HG03025 (cell line): ENCODE measurements at regions not wholly inside any gene's neighbourhood (a gene's known extent, or its start where the extent isn't known, plus 50 kb on each side); places are given as distances from the start of the nearest gene placed in this dataset.
"Not testable (repeated sequence)": the region's sequence is repeated elsewhere in the genome, so short reads cannot be mapped to it uniquely, and the experiment has no call there.

ENCODE experiments used
- ATAC-seq: cut with Tn5 transposase; IDR thresholded peaks from one replicate; pipeline ENCODE4 v1.9.1; 2021; ENCODE audit warnings: mild to moderate bottlenecking, moderate library complexity; ENCODE audit not compliant: unreplicated experiment, low FRiP score

DNA sequence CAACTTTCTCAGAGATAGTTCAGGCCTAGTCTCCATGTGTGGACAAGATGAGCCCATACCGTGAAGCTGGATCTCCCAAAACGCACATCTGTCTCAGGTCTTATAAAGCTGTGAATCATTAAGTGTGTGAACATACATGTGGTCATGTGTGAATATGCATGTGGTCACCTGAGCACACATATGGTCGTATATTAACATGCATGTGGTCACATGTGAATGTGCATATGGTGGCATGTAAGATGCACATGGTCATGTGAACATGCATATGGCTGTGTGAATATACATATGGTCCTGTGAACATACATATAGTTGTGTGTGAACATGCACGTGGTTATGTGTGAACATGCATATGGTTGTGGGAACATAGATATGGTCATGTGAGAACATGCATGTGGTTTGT, 172.5 kb upstream of the PZP start:
- ATAC-seq = no peak

GRCh38 chr12:9379023-9379742, 171.0 kb upstream of the PZP start:
- ATAC-seq = no peak

DNA sequence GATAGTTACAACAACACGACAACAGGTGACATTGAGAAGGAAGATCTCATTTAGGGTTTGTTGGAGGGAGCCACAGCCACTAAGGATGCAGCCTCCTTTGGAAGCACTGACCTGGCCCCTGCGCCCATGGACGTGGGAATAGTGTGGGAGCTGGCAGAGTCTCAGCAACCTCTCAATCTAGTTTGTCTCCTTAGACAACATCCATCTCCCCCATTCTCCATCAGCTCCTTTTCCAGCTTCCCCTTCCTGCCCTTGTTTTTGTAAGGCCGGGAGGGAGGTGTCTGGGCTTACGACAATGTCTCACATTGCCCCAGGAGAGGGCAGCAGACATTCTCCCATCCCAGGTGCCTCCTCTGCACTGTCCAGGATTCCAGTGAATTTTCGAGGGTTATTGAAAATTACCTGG, 170.2 kb upstream of the PZP start:
- ATAC-seq = no peak

DNA sequence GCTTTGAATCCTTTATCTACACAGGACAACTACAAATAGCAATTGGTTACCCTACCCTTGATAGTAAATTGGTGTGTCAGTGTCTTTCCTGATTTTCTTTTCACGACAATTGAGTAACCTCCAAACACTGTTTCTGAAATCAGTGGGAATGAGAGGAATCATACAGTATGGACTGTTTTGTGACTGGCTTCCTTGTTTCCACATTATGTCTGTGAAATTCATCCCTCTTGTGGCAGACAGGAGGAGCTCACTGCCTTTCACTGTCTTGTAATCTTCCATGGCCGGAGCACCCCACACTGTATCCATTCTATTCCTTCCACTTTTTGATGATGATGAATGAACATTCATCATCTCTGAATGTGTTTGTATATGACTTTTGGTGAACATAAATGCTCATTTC, 164.0 kb upstream of the PZP start:
- no peak for ATAC-seq

GRCh38 chr12:9367828-9368227, 159.6 kb upstream of the PZP start:
- no peak for ATAC-seq

GRCh38 chr12:9367201-9367600, 159.0 kb upstream of the PZP start:
- ATAC-seq = no peak

- ATAC-seq = no peak
Measured at GRCh38 chr12:9365296-9365695, 157.1 kb upstream of the PZP start.

DNA sequence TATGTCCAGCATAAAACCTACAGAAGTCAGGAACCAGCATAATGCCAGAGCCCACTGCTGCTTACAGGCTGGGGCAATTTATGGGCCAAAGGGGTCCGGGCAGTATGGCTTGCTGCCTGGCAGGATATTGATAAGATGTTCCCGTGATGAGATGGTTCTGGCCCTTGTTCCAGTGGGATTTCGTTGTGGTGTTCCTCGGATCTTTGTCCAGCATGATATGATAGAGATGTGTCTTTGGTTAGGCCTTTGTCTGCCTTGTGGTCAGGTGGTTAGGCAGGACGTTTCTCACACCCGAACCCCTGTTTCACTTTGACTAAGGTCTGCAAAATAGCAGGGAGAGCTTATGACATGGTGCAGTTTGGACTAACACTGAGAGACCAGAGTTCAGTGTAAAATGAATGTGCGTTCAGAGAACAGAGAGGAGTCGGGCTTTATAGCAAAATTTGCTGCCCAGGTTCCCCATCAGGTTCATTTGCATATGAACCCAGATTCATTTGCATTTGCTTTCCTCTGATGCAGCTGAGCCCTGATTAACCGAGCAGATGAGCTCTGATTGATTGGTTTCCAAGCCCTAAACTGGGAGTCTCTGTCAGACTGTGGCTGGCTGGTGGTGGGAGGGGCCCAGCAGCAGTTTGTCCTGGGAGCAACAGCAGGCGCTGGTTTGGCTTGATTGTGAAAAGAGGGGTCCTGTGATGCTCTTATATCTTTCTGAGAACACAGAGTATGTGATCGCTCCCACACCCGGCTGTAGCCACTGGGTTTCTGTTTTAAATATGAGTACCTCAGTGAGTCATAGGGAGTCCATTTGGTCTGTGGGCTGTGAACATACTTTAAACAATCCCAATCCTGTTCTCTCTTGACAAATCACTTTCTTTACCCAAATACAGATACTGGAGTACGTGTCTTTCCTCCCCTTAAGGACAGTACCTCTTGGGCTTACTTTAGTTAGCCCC, 156.3 kb upstream of the PZP start:
- ATAC-seq = peak; percentile 68

- no peak for ATAC-seq
Measured at GRCh38 chr12:9363145-9363544, 154.9 kb upstream of the PZP start.

- ATAC-seq = no peak
Measured at GRCh38 chr12:9361879-9362326, 153.7 kb upstream of the PZP start.

DNA sequence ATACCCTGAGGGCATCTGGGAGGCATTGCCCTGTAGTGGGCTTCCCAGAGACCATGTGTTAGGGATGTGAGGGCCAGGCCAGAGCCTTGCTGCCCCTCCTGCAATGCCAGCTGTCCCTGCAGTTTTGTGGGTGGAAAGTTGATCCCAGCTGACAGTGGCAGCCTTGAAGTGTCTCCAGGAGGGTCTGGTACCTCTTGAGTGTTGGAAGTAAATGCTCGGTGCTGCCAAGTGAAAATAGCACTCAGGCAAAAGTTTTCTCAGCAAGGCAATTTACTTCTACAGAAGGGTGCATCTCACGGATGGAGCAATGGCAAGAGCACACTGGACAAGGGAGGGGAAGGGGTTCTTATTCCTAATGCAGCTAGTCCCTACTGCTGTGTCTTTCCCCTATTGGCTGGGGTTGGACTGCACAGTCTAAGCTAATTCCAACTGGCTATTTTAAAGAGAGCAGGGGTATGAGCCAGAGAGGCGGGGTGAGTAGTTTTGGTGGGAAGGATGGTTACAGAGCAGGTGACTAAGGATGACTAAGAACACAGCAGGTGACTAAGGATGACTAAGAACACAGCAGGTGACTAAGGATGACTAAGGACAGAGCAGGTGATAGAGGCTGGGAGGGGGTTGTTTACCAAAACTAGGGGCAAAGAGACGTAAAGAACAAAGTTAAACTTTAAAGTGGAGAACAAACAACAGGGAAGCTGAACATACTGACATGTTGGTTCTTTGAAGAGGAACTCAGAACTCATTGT, 146.0 kb upstream of the PZP start:
- ATAC-seq = not testable (repeated sequence)

- no peak for ATAC-seq
Measured at GRCh38 chr12:9351136-9351535, 142.9 kb upstream of the PZP start.

- no peak for ATAC-seq
Measured at GRCh38 chr12:9349888-9350885, 142.0 kb upstream of the PZP start.

GRCh38 chr12:9348906-9349518, 140.8 kb upstream of the PZP start:
- no peak for ATAC-seq

DNA sequence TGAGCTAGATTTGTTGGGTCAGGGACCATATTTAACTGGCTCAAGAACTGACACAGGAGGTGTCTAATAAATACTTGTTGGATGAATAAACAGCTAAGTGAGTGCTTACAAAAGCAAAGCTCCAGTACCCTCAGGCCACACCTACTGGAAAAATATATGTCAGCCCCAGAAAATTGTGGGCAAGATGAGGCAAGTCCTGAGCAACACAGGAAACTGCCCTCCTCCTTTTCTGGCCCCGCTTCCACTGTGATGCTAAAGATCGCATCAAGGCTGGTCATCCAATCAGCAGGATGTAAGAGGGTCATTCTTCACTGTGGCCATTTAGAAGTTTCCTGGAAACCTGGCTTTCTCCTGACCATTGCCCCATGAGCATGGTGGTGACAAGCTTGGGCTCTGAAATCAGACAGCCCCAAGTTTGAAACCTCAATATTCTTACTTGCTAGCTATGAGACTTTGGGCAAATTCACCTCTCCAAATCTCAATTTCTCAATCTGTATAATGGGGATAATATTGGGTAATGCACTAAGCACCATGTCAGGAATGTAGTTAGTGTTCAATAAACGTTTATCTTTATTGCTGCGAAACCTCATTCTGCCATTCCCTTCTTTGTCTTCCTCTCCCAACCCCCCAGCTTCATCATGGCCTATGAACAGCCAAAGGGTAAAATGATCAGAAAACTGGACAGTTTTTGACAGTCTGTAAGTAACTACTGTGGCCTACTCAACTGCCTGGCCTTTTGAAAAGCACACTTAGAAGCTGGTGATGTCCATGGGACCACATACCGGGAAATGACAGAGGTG, 139.3 kb upstream of the PZP start:
- no peak for ATAC-seq

DNA sequence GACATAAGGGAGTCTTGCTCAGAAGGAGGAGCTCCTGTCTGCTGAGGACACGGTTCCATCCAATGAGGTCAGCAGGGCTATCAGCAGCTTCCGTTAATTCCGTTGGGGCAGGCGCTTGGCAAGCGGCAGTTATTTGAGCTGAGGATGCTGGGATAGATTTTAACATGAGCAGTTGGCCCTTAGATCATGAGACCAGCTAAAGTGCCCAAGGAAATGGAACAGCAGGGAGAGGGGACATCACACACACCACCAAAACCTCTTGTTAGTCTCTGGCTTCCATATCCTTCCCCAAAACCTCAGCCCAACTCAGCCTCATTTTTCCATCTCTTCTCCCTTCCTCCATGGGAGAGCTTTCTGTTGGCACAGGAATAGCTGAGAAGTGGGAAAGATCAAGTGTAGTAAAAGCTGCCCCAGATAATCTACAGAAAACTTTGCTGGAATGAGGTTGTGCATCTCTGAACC, 138.7 kb upstream of the PZP start:
- ATAC-seq = no peak

GRCh38 chr12:9345171-9345570, 137.0 kb upstream of the PZP start:
- no peak for ATAC-seq

- no peak for ATAC-seq
Measured at GRCh38 chr12:9344541-9344940, 136.3 kb upstream of the PZP start.
